DOHH2 (cell line): ENCODE measurements at regions not wholly inside any gene's neighbourhood (a gene's known extent, or its start where the extent isn't known, plus 50 kb on each side); places are given as distances from the start of the nearest gene placed in this dataset.

Experiments
- H3F3A ChIP-seq: fragments of 200-600 bp; sonication (generic), shearing (Covaris generic); 2 replicates; pipeline ENCODE4 v1.6.0; 2016; ENCODE audit warnings: antibody characterized with exemption, mild to moderate bottlenecking; ENCODE audit not compliant: control insufficient read depth, insufficient read depth
- H3K27ac ChIP-seq: fragments of 200-600 bp; sonication (generic); 2 replicates; pipeline ENCODE4 v1.5.1; 2014; ENCODE audit warnings: low read depth, mild to moderate bottlenecking, low read length, moderate library complexity
- H3K27me3 ChIP-seq: fragments of 200-600 bp; sonication (generic); 2 replicates; pipeline ENCODE4 v1.6.1; 2014; ENCODE audit warnings: mild to moderate bottlenecking, low read length, mixed read lengths; ENCODE audit not compliant: control insufficient read depth
- H3K36me3 ChIP-seq: fragments of 200-600 bp; sonication (generic); 2 replicates; pipeline ENCODE4 v1.6.1; 2014; ENCODE audit warnings: mild to moderate bottlenecking, low read length, moderate library complexity, mixed read lengths; ENCODE audit not compliant: control insufficient read depth
- H3K4me1 ChIP-seq: fragments of 200-600 bp; sonication (generic); 2 replicates; pipeline ENCODE4 v1.6.1; 2014; ENCODE audit warnings: mild to moderate bottlenecking, low read length, mixed read lengths; ENCODE audit not compliant: control insufficient read depth
- H3K4me2 ChIP-seq: fragments of 200-600 bp; sonication (generic); 2 replicates; pipeline ENCODE4 v1.6.0; 2014; ENCODE audit warnings: mild to moderate bottlenecking, low read length, moderate library complexity
- H3K4me3 ChIP-seq: fragments of 200-600 bp; sonication (generic); 2 replicates; pipeline ENCODE4 v1.5.1; 2014; ENCODE audit warnings: mild to moderate bottlenecking, low read length, mixed read lengths
- H3K79me2 ChIP-seq: fragments of 200-600 bp; sonication (generic); 2 replicates; pipeline ENCODE4 v1.6.1; 2014; ENCODE audit warnings: mild to moderate bottlenecking, low read length, mixed read lengths; ENCODE audit not compliant: control insufficient read depth
- H3K9me2 ChIP-seq: fragments of 200-600 bp; sonication (generic); replicated peaks from 2 replicates; pipeline ENCODE4 v1.6.1; 2014; ENCODE audit warnings: mild to moderate bottlenecking, low read length, mixed read lengths; ENCODE audit not compliant: control insufficient read depth
- H3K9me3 ChIP-seq: fragments of 200-600 bp; sonication (generic); 2 replicates; pipeline ENCODE4 v1.6.1; 2014; ENCODE audit warnings: antibody characterized with exemption, low read length, mixed read lengths; ENCODE audit not compliant: control insufficient read depth, insufficient read depth
- H4K20me1 ChIP-seq: fragments of 200-600 bp; sonication (generic); 2 replicates; pipeline ENCODE4 v1.6.0; 2014; ENCODE audit warnings: low read depth, mild to moderate bottlenecking, antibody characterized with exemption, low read length, moderate library complexity; ENCODE audit not compliant: control insufficient read depth, insufficient read depth
- CTCF ChIP-seq: fragments of 200-600 bp; sonication (generic); IDR thresholded peaks from one replicate; pipeline ENCODE4 v1.5.1; 2014; ENCODE audit warnings: antibody characterized with exemption, mild to moderate bottlenecking, low read depth, low read length; ENCODE audit not compliant: poor library complexity, severe bottlenecking
- EZH2phosphoT487 ChIP-seq: fragments of 200-600 bp; sonication (generic); IDR thresholded peaks from 2 replicates; pipeline ENCODE4 v1.6.1; 2017; ENCODE audit warnings: borderline replicate concordance, mild to moderate bottlenecking, antibody characterized with exemption, low read length, moderate library complexity, mixed read lengths

- no peaks in the 10 kb centered on the region for H3K4me1 ChIP-seq
- TF ChIP-seq EZH2phosphoT487 (no peak), CTCF (no peak)
These were observed 850.2 kb upstream of the TMEM132C start for GRCh38 chr12:127416796-127417195.

GRCh38 chr12:127419111-127419510, 847.9 kb upstream of the TMEM132C start:
- no peaks in the 10 kb centered on the region for H3F3A ChIP-seq
- no peak overlapping the region for H3K4me2 ChIP-seq
- H3K9me2 ChIP-seq = no peaks in the 10 kb centered on the region
- no peak overlapping the region for H3K27ac ChIP-seq
- no peaks in the 10 kb centered on the region for H4K20me1 ChIP-seq
- no peaks in the 10 kb centered on the region; the same call in 1 of the 2 replicates for H3K9me3 ChIP-seq
- H3K4me3 ChIP-seq = no peak overlapping the region
- TF ChIP-seq CTCF (no peak), EZH2phosphoT487 (no peak)
- no peaks in the 10 kb centered on the region for H3K27me3 ChIP-seq
- no peaks in the 10 kb centered on the region for H3K36me3 ChIP-seq
- H3K79me2 ChIP-seq = no peaks in the 10 kb centered on the region
- no peaks in the 10 kb centered on the region for H3K4me1 ChIP-seq

More at GRCh38 chr12:127416796-127417195, 850.2 kb upstream of the TMEM132C start:
- Histone ChIP-seq H3K36me3 (no peaks in the 10 kb centered on the region), H3K4me2 (no peak overlapping the region), H3K4me3 (no peak overlapping the region), H3K9me3 (no peaks in the 10 kb centered on the region; the same call in 1 of the 2 replicates), H3K27me3 (no peaks in the 10 kb centered on the region), H3K79me2 (no peaks in the 10 kb centered on the region), H4K20me1 (no peaks in the 10 kb centered on the region), H3K27ac (no peak overlapping the region), H3F3A (no peaks in the 10 kb centered on the region), H3K9me2 (no peaks in the 10 kb centered on the region)

GRCh38 chr12:127421614-127422013, 845.4 kb upstream of the TMEM132C start:
- H4K20me1 ChIP-seq = no peaks in the 10 kb centered on the region
- no peaks in the 10 kb centered on the region for H3K79me2 ChIP-seq
- no peak overlapping the region for H3K4me2 ChIP-seq
- no peak overlapping the region for H3K4me3 ChIP-seq
- H3K9me3 ChIP-seq = no peaks in the 10 kb centered on the region; the same call in 1 of the 2 replicates
- no peaks in the 10 kb centered on the region for H3K27me3 ChIP-seq
- no peaks in the 10 kb centered on the region for H3K9me2 ChIP-seq
- no peaks in the 10 kb centered on the region for H3F3A ChIP-seq
- H3K27ac ChIP-seq = no peak overlapping the region
- no peaks in the 10 kb centered on the region for H3K4me1 ChIP-seq
- no peak for TF ChIP-seq EZH2phosphoT487
- TF ChIP-seq CTCF = no peak
- H3K36me3 ChIP-seq = no peaks in the 10 kb centered on the region

GRCh38 chr12:127422935-127423566, 843.9 kb upstream of the TMEM132C start:
- no peaks in the 10 kb centered on the region for H4K20me1 ChIP-seq
- no peaks in the 10 kb centered on the region for H3K4me1 ChIP-seq
- H3K9me2 ChIP-seq = no peaks in the 10 kb centered on the region
- no peaks in the 10 kb centered on the region for H3K36me3 ChIP-seq
- H3K4me3 ChIP-seq = no peak overlapping the region
- no peaks in the 10 kb centered on the region for H3K27me3 ChIP-seq
- no peaks in the 10 kb centered on the region; the same call in 1 of the 2 replicates for H3K9me3 ChIP-seq
- no peaks in the 10 kb centered on the region for H3F3A ChIP-seq
- no peak overlapping the region for H3K27ac ChIP-seq
- TF ChIP-seq EZH2phosphoT487 = no peak
- no peak for TF ChIP-seq CTCF
- no peak overlapping the region for H3K4me2 ChIP-seq
- H3K79me2 ChIP-seq = no peaks in the 10 kb centered on the region
